Right atrium auricular region (tissue), 2 donors: ENCODE measurements at regions not wholly inside any gene's neighbourhood (a gene's known extent, or its start where the extent isn't known, plus 50 kb on each side); places are given as distances from the start of the nearest gene placed in this dataset.

Source experiments
- DNase-seq: peaks from one replicate; pipeline ENCODE4 v3.0.0-alpha.2; 2019; ENCODE audit warnings: low spot score
- H3K27ac ChIP-seq, 2 donors: fragments of 200-600 bp; sonication (generic); 1 replicate in 1 of 2; 2 replicates in 1 of 2; pipeline ENCODE4 v1.5.1; 2016 to 2019
- H3K27me3 ChIP-seq, 2 donors: fragments of 200-600 bp; sonication (generic); one replicate each; pipeline versions ENCODE4 v1.5.1 to v1.6.0; 2017 to 2019
- H3K36me3 ChIP-seq: fragments of 200-600 bp; sonication (generic); one replicate; pipeline ENCODE4 v1.5.1; 2016
- H3K4me1 ChIP-seq, 2 donors: fragments of 200-600 bp; sonication (generic); one replicate each; pipeline versions ENCODE4 v1.5.1 to v1.6.0; 2017 to 2019
- H3K4me3 ChIP-seq, 2 donors: fragments of 200-600 bp; sonication (generic); 1 replicate in 1 of 2; 2 replicates in 1 of 2; pipeline ENCODE4 v1.5.1; 2017 to 2019; ENCODE audit warnings: mild to moderate bottlenecking in 1 of 2, moderate library complexity in 1 of 2
- H3K9me3 ChIP-seq, 2 donors: fragments of 200-600 bp; sonication (generic); one replicate each; pipeline ENCODE4 v1.5.1; 2019
- CTCF ChIP-seq, 2 donors: fragments of 200-600 bp; sonication (generic); IDR thresholded peaks; one replicate each; pipeline ENCODE4 v1.5.1; 2019; ENCODE audit warnings: antibody characterized with exemption in 2 of 2

GRCh38 chr4:55215087-55215486 is 89.7 kb upstream of the KDR start:
- no peaks in the 10 kb centered on the region for H3K27me3 ChIP-seq
- no peak overlapping the region for H3K27ac ChIP-seq
- H3K4me3 ChIP-seq = no peak overlapping the region
- H3K36me3 ChIP-seq = no peaks in the 10 kb centered on the region
- TF ChIP-seq CTCF (IDR thresholded peaks at IDR 0.05) = no peak
- no peaks in the 10 kb centered on the region for H3K4me1 ChIP-seq
- H3K9me3 ChIP-seq = no peaks in the 10 kb centered on the region
- no peak for DNase-seq

DNA sequence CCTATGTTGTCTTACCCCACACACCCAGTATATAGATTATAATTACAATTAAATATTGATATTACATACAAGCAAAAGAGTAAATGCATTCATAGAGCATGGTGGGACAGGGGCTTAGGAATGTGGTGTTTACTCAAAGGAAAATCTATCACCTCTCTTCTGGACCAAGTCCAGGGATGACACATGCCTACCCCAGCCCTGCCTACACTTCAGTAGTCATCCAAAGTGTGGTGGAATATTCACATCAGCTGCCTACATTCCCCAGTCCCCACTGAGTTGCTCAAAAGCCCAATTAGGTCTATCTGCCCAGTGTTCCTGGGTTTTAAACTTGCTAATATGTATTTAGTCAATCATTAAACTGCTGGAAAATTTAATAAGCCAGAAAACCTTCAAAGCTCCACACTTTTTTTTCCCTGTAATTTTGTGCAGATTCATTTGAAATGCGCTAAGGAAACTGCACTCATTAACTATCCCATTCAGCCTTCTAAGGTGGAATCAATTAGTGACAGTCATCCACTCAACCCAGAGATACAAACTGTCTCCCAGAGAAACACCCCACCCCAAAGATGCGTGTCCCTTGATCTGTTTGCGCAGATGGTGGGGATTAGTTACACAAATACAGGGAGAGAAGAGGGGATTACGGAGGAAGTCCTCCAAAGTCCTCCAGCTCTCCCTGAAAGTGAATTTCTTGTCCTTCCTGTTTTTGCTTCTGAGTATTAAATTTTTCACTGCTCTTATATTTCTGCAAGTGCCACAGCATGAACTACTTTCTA is 91.7 kb upstream of the KDR start:
- no peaks in the 10 kb centered on the region for H3K9me3 ChIP-seq
- no peak overlapping the region for H3K4me3 ChIP-seq
- no peaks in the 10 kb centered on the region for H3K4me1 ChIP-seq
- TF ChIP-seq CTCF (IDR thresholded peaks at IDR 0.05) = no peak
- no peaks in the 10 kb centered on the region for H3K27me3 ChIP-seq
- no peaks in the 10 kb centered on the region for H3K36me3 ChIP-seq
- H3K27ac ChIP-seq = no peak overlapping the region
- no peak for DNase-seq

DNA sequence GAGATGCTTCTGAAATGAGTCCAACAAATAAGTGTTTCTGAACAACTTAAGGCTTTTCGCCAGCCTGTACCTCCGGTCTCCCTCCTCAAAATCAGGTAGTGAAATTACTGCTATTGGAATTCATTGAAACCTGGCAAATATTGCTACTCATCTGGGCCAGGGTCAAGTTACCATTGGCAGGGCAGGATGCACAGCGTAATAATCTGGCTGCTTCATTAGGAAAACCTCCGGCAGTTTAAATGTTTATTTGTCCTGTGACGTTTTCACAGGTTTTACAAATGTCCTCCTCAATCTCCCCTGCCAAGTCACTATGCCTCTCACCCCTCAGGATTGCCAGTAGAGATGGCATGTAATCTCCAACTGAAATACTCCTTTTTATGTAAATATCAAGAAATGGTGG is 92.6 kb upstream of the KDR start:
- Histone ChIP-seq H3K27me3 (no peaks in the 10 kb centered on the region), H3K36me3 (no peaks in the 10 kb centered on the region), H3K27ac (no peak overlapping the region), H3K9me3 (no peaks in the 10 kb centered on the region), H3K4me1 (no peaks in the 10 kb centered on the region), H3K4me3 (no peak overlapping the region)
- TF ChIP-seq CTCF (IDR thresholded peaks at IDR 0.05) = no peak
- no peak for DNase-seq

DNA sequence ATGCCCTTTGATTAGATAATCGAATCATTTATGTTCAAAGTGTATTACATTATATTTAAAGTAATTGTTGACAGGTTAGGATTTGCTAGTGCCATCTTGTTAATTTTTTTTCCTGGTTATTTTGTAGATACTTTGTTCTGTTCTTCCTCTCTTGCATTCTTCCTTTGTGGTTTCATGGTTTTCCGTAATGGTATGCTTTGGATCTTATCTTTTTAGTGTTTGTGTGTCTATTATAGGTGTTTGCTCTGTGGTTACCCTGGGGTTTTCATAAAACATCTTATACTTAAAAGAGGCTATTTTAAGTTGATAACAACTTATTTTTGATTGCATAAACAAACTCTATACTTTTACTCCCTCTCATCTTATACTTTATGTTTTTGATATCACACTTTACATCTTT is 108.2 kb upstream of the SRD5A3 start:
- no peaks in the 10 kb centered on the region for H3K27me3 ChIP-seq
- no peak overlapping the region for H3K27ac ChIP-seq
- H3K4me1 ChIP-seq = no peaks in the 10 kb centered on the region
- no peak for DNase-seq
- no peak for TF ChIP-seq CTCF (IDR thresholded peaks at IDR 0.05)
- no peak overlapping the region for H3K4me3 ChIP-seq
- no peaks in the 10 kb centered on the region for H3K36me3 ChIP-seq
- peaks cover 2 to 26% of the 10 kb centered on the region in 2 donors for H3K9me3 ChIP-seq

- no peak for DNase-seq
- H3K36me3 ChIP-seq = no peaks in the 10 kb centered on the region
- H3K9me3 ChIP-seq = peaks cover 2 to 26% of the 10 kb centered on the region in 2 donors
- H3K27me3 ChIP-seq = no peaks in the 10 kb centered on the region
- no peak overlapping the region for H3K27ac ChIP-seq
- H3K4me1 ChIP-seq = no peaks in the 10 kb centered on the region
- H3K4me3 ChIP-seq = no peak overlapping the region
- no peak for TF ChIP-seq CTCF (IDR thresholded peaks at IDR 0.05)
Observed at GRCh38 chr4:55238407-55238806, 107.6 kb upstream of the SRD5A3 start.

DNA sequence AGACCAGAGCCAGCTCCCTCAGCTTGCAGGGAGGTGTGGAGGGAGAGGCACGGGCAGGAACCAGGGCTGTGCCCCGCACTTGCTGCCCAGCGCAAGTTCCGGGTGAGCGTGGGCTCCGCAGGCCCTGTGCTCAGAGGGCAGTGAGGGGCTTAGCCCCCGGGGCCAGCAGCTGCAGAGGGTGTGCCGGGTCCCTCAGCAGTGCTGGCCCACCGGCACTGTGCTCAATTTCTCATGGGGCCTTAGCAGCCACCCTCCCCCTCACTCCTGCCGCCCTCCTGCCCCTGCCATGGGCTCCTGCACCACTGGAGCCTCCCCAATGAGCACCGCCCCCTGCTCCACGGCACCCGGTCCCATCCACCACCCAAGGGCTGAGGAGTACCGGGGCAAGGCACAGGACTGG is 104.6 kb upstream of the SRD5A3 start:
- TF ChIP-seq CTCF (IDR thresholded peaks at IDR 0.05) = no peak
- no peaks in the 10 kb centered on the region for H3K27me3 ChIP-seq
- H3K4me1 ChIP-seq = no peaks in the 10 kb centered on the region
- no peak overlapping the region for H3K4me3 ChIP-seq
- H3K27ac ChIP-seq = no peak overlapping the region
- peaks cover 2 to 26% of the 10 kb centered on the region in 2 donors for H3K9me3 ChIP-seq
- H3K36me3 ChIP-seq = no peaks in the 10 kb centered on the region
- no peak for DNase-seq
